Esophagus muscularis mucosa (tissue), 3 donors: ENCODE measurements at regions not wholly inside any gene's neighbourhood (a gene's known extent, or its start where the extent isn't known, plus 50 kb on each side); places are given as distances from the start of the nearest gene placed in this dataset.

Source experiments
- EP300 ChIP-seq: sonication (generic); formaldehyde crosslinking; IDR thresholded peaks from one replicate; pipeline ENCODE4 v1.6.1; 2017; ENCODE audit warnings: antibody characterized with exemption
- TF ChIP-seq, protein P1 (sequence below), 3 experiments: fragments of 200-600 bp in 2 of 3; fragments of 450-650 bp in 1 of 3; sonication (generic) in 2 of 3; IDR thresholded peaks; one replicate each; pipeline ENCODE4 v1.5.1; 2017 to 2019; ENCODE audit warnings: antibody characterized with exemption in 3 of 3, mild to moderate bottlenecking in 2 of 3, moderate library complexity in 1 of 3

DNA sequence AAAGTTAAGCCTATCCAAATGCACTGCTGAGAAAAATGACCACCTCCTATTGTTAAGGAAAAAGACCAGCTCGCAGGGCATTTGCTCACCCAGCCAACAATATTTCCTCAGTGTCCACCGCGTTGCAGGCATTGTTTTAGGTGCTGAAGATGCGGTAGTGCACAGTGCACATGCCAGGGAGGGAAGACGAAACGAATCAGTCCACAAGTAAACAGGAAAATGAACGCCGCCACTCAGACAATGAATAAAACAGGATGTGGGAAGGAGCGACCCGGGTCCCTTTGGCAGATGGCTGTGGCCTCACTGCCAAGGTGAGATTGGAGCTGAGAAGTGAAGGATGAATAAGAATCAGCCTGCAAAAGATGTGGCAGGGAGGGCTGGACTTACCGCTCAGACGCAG, 249.2 kb downstream of the FOXL1 start:
- TF ChIP-seq, protein P1, sequence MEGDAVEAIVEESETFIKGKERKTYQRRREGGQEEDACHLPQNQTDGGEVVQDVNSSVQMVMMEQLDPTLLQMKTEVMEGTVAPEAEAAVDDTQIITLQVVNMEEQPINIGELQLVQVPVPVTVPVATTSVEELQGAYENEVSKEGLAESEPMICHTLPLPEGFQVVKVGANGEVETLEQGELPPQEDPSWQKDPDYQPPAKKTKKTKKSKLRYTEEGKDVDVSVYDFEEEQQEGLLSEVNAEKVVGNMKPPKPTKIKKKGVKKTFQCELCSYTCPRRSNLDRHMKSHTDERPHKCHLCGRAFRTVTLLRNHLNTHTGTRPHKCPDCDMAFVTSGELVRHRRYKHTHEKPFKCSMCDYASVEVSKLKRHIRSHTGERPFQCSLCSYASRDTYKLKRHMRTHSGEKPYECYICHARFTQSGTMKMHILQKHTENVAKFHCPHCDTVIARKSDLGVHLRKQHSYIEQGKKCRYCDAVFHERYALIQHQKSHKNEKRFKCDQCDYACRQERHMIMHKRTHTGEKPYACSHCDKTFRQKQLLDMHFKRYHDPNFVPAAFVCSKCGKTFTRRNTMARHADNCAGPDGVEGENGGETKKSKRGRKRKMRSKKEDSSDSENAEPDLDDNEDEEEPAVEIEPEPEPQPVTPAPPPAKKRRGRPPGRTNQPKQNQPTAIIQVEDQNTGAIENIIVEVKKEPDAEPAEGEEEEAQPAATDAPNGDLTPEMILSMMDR (IDR thresholded peaks at IDR 0.05): no peak
- TF ChIP-seq EP300: no peak
